ENCODE measurements at regions not wholly inside any gene's neighbourhood (a gene's known extent, or its start where the extent isn't known, plus 50 kb on each side); places are given as distances from the start of the nearest gene placed in this dataset.
A peak's percentile ranks its signal among the peaks of the same experiment; 100 is the strongest.

- no peaks in the 10 kb centered on the region for H3K9me3 ChIP-seq
- ATAC-seq (no peak), DNase-seq (peak in 2 of 4 donors; percentile 8 to 14)
- intact Hi-C loops (cut with DNase I): no loop called here
- 14 to 18% methylated on average over 4 of the region's 4 CpGs for WGBS, 2 donors
- no peak overlapping the region for H3K27ac ChIP-seq
- H3K27me3 ChIP-seq: no peaks in the 10 kb centered on the region
- no peaks in the 10 kb centered on the region for H3K4me1 ChIP-seq
- H3K4me3 ChIP-seq: no peak overlapping the region
- TF ChIP-seq POLR2A (IDR thresholded peaks at IDR 0.05): no peak
- no peak for TF ChIP-seq CTCF (IDR thresholded peaks at IDR 0.05)
- no peaks in the 10 kb centered on the region for H3K36me3 ChIP-seq (replicated peaks in 1 of 2; ENCODE audit: insufficient read depth in 1 of 2, low read depth in 2 of 2)
These were observed 190.0 kb downstream of the DHX35 start for GRCh38 chr20:39152126-39152525.

- WGBS, 2 donors: 70 to 78% methylated on average over 13 of the region's 13 CpGs
- H3K27me3 ChIP-seq: no peaks in the 10 kb centered on the region
- no peak overlapping the region for H3K4me3 ChIP-seq
- TF ChIP-seq CTCF (IDR thresholded peaks at IDR 0.05) (no peak), POLR2A (IDR thresholded peaks at IDR 0.05) (no peak)
- ATAC-seq (no peak), DNase-seq (no peak)
- intact Hi-C loops (cut with DNase I): no loop called here
- H3K9me3 ChIP-seq: no peaks in the 10 kb centered on the region
- no peaks in the 10 kb centered on the region for H3K4me1 ChIP-seq
- no peaks in the 10 kb centered on the region for H3K36me3 ChIP-seq (replicated peaks in 1 of 2; ENCODE audit: insufficient read depth in 1 of 2, low read depth in 2 of 2)
- no peak overlapping the region for H3K27ac ChIP-seq
These were observed 188.4 kb downstream of the DHX35 start for GRCh38 chr20:39150501-39150900.

GRCh38 chr20:39146394-39146793, 184.2 kb downstream of the DHX35 start:
- no peaks in the 10 kb centered on the region for H3K27me3 ChIP-seq
- TF ChIP-seq POLR2A (IDR thresholded peaks at IDR 0.05): no peak
- no peak for TF ChIP-seq CTCF (IDR thresholded peaks at IDR 0.05)

GRCh38 chr20:39145921-39146320, 183.8 kb downstream of the DHX35 start:
- no peak for ATAC-seq
- H3K27ac ChIP-seq: no peak overlapping the region
- intact Hi-C loops (cut with DNase I): no loop called here
- H3K4me1 ChIP-seq: no peaks in the 10 kb centered on the region
- H3K9me3 ChIP-seq: no peaks in the 10 kb centered on the region
- DNase-seq: no peak
- 46 to 54% methylated on average over 2 of the region's 2 CpGs for WGBS, 2 donors
- H3K4me3 ChIP-seq: no peak overlapping the region
- no peaks in the 10 kb centered on the region for H3K27me3 ChIP-seq
- H3K36me3 ChIP-seq (replicated peaks in 1 of 2; ENCODE audit: insufficient read depth in 1 of 2, low read depth in 2 of 2): no peaks in the 10 kb centered on the region
- TF ChIP-seq POLR2A (IDR thresholded peaks at IDR 0.05) (no peak), CTCF (IDR thresholded peaks at IDR 0.05) (no peak)

More at GRCh38 chr20:39146394-39146793, 184.2 kb downstream of the DHX35 start:
- ATAC-seq (no peak), DNase-seq (no peak)
- Histone ChIP-seq H3K4me1 (no peaks in the 10 kb centered on the region), H3K4me3 (no peak overlapping the region), H3K27ac (no peak overlapping the region), H3K36me3 (replicated peaks in 1 of 2; ENCODE audit: insufficient read depth in 1 of 2, low read depth in 2 of 2) (no peaks in the 10 kb centered on the region), H3K9me3 (no peaks in the 10 kb centered on the region)
- intact Hi-C loops (cut with DNase I): no loop called here
- 42% methylated on average over 2 of the region's 2 CpGs for WGBS, 2 donors

GRCh38 chr20:39144757-39145156, 182.6 kb downstream of the DHX35 start:
- TF ChIP-seq POLR2A (IDR thresholded peaks at IDR 0.05) (no peak), CTCF (IDR thresholded peaks at IDR 0.05) (no peak)
- Histone ChIP-seq H3K4me3 (no peak overlapping the region), H3K9me3 (no peaks in the 10 kb centered on the region), H3K4me1 (no peaks in the 10 kb centered on the region), H3K27ac (no peak overlapping the region), H3K36me3 (replicated peaks in 1 of 2; ENCODE audit: insufficient read depth in 1 of 2, low read depth in 2 of 2) (no peaks in the 10 kb centered on the region), H3K27me3 (no peaks in the 10 kb centered on the region)
- no peak for DNase-seq
- intact Hi-C loops (cut with DNase I): no loop called here
- 67 to 73% methylated on average over 4 of the region's 4 CpGs for WGBS, 2 donors
- ATAC-seq: no peak

Measured in body of pancreas (tissue), 4 donors.